ENCODE measurements at regions not wholly inside any gene's neighbourhood (a gene's known extent, or its start where the extent isn't known, plus 50 kb on each side); places are given as distances from the start of the nearest gene placed in this dataset.

DNA sequence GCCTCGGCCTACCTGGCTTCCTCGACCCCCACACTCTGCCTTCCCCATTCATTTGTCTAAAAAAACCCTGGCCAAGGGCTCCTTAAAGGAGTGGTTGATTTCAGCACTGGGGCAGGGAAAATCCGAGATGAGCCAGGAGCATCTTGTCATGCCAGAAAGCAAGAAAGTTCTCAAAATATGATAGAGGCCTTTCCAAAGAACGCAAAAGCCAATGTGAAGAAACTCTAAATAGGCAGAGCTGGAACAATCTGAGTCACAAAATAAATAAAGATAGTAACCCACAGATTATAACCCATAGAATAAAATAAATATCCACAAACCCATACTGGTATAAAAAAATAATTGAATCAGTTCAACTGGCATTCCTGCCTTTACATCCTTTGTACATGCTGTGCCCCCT is 192.3 kb upstream of the SALL1 start:
- TF ChIP-seq, protein P1, sequence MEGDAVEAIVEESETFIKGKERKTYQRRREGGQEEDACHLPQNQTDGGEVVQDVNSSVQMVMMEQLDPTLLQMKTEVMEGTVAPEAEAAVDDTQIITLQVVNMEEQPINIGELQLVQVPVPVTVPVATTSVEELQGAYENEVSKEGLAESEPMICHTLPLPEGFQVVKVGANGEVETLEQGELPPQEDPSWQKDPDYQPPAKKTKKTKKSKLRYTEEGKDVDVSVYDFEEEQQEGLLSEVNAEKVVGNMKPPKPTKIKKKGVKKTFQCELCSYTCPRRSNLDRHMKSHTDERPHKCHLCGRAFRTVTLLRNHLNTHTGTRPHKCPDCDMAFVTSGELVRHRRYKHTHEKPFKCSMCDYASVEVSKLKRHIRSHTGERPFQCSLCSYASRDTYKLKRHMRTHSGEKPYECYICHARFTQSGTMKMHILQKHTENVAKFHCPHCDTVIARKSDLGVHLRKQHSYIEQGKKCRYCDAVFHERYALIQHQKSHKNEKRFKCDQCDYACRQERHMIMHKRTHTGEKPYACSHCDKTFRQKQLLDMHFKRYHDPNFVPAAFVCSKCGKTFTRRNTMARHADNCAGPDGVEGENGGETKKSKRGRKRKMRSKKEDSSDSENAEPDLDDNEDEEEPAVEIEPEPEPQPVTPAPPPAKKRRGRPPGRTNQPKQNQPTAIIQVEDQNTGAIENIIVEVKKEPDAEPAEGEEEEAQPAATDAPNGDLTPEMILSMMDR (IDR thresholded peaks at IDR 0.05; ENCODE audit: poor library complexity): no peak
- TF ChIP-seq EZH2 (IDR thresholded peaks at IDR 0.05; ENCODE audit: borderline replicate concordance): no peak
